Neural progenitor cell (in vitro differentiated cells): ENCODE measurements at regions not wholly inside any gene's neighbourhood (a gene's known extent, or its start where the extent isn't known, plus 50 kb on each side); places are given as distances from the start of the nearest gene placed in this dataset.

ENCODE experiments used
- EZH2 ChIP-seq: fragments of 200-600 bp; sonication (generic); IDR thresholded peaks from 2 replicates; pipeline ENCODE4 v1.6.1; 2017; ENCODE audit warnings: antibody characterized with exemption, mild to moderate bottlenecking, moderate library complexity
- TF ChIP-seq, protein P1 (sequence below): fragments of 200-600 bp; sonication (generic); IDR thresholded peaks from 2 replicates; pipeline ENCODE4 v1.5.1; 2017; ENCODE audit warnings: antibody characterized with exemption, mild to moderate bottlenecking

DNA sequence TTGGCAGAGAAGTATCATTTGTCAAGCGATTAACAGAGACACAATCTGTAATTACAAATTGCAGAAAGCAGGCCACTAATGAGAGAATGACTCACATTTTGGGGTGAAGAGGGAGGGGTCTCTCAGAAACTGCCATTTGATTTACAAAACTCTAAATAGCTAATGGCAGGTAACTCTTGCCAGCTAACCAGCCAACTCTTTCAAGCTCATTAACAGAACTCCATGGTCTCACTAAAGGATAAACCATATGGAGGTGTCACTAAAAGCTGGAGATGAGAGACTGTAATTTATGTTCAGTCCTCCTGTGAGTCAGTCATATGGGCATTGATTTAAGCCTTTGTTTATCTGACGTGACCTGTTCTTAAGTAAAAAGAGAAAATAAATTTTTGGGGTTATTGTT, 336.4 kb downstream of the FOXG1 start:
- TF ChIP-seq, protein P1, sequence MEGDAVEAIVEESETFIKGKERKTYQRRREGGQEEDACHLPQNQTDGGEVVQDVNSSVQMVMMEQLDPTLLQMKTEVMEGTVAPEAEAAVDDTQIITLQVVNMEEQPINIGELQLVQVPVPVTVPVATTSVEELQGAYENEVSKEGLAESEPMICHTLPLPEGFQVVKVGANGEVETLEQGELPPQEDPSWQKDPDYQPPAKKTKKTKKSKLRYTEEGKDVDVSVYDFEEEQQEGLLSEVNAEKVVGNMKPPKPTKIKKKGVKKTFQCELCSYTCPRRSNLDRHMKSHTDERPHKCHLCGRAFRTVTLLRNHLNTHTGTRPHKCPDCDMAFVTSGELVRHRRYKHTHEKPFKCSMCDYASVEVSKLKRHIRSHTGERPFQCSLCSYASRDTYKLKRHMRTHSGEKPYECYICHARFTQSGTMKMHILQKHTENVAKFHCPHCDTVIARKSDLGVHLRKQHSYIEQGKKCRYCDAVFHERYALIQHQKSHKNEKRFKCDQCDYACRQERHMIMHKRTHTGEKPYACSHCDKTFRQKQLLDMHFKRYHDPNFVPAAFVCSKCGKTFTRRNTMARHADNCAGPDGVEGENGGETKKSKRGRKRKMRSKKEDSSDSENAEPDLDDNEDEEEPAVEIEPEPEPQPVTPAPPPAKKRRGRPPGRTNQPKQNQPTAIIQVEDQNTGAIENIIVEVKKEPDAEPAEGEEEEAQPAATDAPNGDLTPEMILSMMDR = no peak
- no peak for TF ChIP-seq EZH2
